ENCODE measurements at regions not wholly inside any gene's neighbourhood (a gene's known extent, or its start where the extent isn't known, plus 50 kb on each side); places are given as distances from the start of the nearest gene placed in this dataset.
"Not testable (repeated sequence)": the region's sequence is repeated elsewhere in the genome, so short reads cannot be mapped to it uniquely, and the experiment has no call there.

DNA sequence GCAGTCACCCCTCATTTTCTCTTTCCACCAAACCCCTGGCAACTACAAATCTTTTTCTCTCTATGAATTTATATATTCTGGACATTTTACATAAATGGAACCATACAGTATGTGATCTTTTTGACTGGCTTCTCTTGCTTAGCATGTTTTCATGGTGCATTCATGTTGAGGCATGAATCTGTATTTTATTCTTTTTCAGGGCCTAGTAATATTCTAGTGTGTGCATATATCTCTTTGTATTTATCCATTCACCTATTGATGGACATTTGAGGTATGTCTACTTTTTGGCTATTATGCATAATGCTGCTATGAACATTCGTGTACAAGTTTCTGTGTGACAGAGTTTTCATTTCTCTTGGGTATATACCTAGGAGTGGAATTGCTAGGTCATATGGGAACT lies 78.2 kb downstream of the HACD1 start:
- H3K27me3 ChIP-seq (ENCODE audit: control insufficient read depth, insufficient read depth, low read length) = no peaks in the 10 kb centered on the region
- DNase-seq (ENCODE audit: low read depth) (no peak), FAIRE-seq (no peak)
- H3K36me3 ChIP-seq (ENCODE audit: control insufficient read depth, insufficient read depth, low read length) = no peaks in the 10 kb centered on the region
- no peak overlapping the region for H3K4me3 ChIP-seq (ENCODE audit: low read depth, low read length)
- TF ChIP-seq, protein P1, sequence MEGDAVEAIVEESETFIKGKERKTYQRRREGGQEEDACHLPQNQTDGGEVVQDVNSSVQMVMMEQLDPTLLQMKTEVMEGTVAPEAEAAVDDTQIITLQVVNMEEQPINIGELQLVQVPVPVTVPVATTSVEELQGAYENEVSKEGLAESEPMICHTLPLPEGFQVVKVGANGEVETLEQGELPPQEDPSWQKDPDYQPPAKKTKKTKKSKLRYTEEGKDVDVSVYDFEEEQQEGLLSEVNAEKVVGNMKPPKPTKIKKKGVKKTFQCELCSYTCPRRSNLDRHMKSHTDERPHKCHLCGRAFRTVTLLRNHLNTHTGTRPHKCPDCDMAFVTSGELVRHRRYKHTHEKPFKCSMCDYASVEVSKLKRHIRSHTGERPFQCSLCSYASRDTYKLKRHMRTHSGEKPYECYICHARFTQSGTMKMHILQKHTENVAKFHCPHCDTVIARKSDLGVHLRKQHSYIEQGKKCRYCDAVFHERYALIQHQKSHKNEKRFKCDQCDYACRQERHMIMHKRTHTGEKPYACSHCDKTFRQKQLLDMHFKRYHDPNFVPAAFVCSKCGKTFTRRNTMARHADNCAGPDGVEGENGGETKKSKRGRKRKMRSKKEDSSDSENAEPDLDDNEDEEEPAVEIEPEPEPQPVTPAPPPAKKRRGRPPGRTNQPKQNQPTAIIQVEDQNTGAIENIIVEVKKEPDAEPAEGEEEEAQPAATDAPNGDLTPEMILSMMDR (IDR thresholded peaks at IDR 0.05; ENCODE audit: insufficient read depth, low read length, severe bottlenecking) = no peak

DNA sequence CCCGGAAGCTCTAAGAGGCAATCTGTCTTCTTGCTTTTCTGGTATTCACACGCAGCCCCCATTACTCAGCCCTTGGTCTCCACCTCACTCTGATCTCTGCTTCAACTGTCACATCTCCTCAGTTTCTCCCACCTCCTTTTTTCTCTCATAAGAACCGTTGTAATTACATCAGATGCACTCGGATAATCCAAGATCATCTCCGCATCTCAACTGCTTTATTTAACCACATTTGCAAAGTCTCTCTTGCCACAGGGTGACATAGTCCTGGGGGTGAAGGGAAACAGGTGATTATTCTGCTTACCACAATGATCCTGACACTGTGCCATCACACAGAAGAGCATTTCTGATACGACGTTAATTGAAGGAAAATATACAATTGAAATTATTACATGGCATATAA lies 79.9 kb downstream of the HACD1 start:
- H3K36me3 ChIP-seq (ENCODE audit: control insufficient read depth, insufficient read depth, low read length) = no peaks in the 10 kb centered on the region

DNA sequence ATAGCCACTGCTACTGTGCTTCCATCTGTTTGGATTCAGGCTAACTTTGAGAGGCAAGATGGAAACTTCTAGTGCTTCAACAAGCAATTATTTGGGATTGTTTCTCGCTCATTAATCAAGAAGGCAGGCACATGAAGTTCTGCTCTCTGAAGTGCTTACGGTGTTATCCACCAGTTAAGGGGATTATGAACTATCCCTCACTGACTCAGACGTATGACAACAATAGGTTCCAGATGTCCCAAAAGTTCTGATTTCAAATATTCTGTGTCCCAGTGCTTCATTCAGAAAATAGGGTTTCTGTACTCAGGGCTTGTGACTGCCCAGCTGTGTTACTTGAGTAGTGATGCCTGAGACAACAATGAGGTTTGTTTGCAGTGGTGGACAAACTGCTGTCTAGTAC lies 81.0 kb downstream of the HACD1 start:
- Histone ChIP-seq H3K27me3 (ENCODE audit: control insufficient read depth, insufficient read depth, low read length) (no peaks in the 10 kb centered on the region), H3K36me3 (ENCODE audit: control insufficient read depth, insufficient read depth, low read length) (no peaks in the 10 kb centered on the region), H3K4me3 (ENCODE audit: low read depth, low read length) (no peak overlapping the region)
- DNase-seq (ENCODE audit: low read depth) (no peak), FAIRE-seq (no peak)
- TF ChIP-seq, protein P1 (IDR thresholded peaks at IDR 0.05; ENCODE audit: insufficient read depth, low read length, severe bottlenecking) = no peak

More for the DNA sequence above, 79.9 kb downstream of the HACD1 start:
- H3K27me3 ChIP-seq (ENCODE audit: control insufficient read depth, insufficient read depth, low read length) = no peaks in the 10 kb centered on the region
- FAIRE-seq (no peak), DNase-seq (ENCODE audit: low read depth) (no peak)
- H3K4me3 ChIP-seq (ENCODE audit: low read depth, low read length) = no peak overlapping the region
- TF ChIP-seq, protein P1 (IDR thresholded peaks at IDR 0.05; ENCODE audit: insufficient read depth, low read length, severe bottlenecking) = no peak

DNA sequence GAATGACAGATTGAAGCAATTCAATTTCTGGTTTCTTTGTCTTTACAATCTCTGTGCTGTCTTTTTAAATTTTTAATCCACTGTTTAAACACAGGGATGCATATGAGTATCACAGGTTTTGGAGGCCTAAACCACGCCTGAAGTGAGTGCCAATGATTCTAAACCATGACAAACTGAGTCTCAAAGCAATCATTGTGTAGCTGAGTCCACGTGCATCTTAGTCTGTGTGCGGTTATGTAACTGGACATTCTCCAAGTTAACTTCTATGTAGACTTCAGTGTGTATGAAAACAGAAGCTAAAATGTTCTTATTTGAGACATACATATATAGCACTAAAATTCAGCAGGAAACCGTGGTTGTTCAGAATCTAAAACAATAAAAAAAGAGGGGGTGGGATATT lies 79.3 kb upstream of the ST8SIA6 start:
- FAIRE-seq (no peak), DNase-seq (ENCODE audit: low read depth) (no peak)
- Histone ChIP-seq H3K36me3 (ENCODE audit: control insufficient read depth, insufficient read depth, low read length) (no peaks in the 10 kb centered on the region), H3K27me3 (ENCODE audit: control insufficient read depth, insufficient read depth, low read length) (no peaks in the 10 kb centered on the region), H3K4me3 (ENCODE audit: low read depth, low read length) (no peak overlapping the region)
- TF ChIP-seq, protein P1 (IDR thresholded peaks at IDR 0.05; ENCODE audit: insufficient read depth, low read length, severe bottlenecking) = no peak

DNA sequence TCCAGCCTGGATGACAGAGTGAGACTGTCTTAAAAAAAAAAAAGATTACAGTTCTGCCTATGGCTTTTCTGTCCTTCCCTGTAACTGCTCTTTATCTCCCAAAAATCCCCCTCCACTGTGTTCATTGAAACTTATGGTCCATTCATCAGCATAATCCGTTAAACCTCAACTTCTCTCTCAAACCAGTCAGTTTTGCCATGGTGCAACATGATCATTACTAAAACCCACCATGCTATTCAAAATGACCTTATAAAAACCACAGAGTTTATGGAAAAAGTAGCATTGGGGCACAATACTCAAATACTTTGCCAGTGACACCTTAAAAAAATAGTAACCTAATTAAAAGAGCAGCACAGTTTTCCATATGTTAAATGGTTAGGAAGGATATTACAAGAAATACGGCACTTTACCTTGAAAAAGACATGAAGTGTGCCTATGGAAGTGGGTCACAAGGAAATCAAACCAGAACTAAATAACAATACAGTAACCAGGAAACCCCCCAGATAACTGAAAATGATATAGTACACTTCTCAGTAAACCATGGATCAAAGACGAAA lies 74.0 kb upstream of the ST8SIA6 start:
- no peak for FAIRE-seq
- TF ChIP-seq, protein P1 (IDR thresholded peaks at IDR 0.05; ENCODE audit: insufficient read depth, low read length, severe bottlenecking) = no peak
- DNase-seq (ENCODE audit: low read depth) = no peak
- Histone ChIP-seq H3K4me3 (ENCODE audit: low read depth, low read length) (no peak overlapping the region), H3K36me3 (ENCODE audit: control insufficient read depth, insufficient read depth, low read length) (no peaks in the 10 kb centered on the region), H3K27me3 (ENCODE audit: control insufficient read depth, insufficient read depth, low read length) (no peaks in the 10 kb centered on the region)

DNA sequence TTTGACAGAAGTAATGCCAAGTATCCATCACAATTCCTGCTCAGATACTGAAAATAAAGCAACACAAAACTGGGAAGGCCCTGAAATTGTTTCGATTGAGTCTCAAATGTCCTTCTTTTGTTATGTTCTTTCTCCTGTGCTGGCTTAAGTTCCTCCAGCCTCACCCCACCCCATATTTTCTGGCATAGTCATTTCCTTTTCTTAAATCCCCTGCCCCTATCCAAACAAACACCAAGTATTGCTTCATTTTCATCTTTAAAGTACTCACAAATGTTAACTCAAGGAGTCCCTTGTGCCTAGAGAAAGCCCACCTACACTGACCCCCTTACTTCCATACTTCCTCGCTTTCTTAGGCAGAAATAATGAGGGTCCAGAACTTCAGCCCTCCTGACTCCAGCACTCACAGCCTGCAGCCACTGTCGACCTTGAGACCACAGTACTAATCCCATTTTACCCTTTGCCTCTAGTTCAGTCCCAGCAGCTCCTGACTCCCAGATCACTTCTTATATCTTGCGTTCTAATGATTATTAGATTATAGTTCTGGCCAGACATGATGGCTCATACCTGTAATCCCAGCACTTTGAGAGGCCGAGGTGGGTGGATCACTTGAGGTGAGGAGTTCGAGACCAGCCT lies 73.2 kb upstream of the ST8SIA6 start:
- no peak overlapping the region for H3K4me3 ChIP-seq (ENCODE audit: low read depth, low read length)
- TF ChIP-seq, protein P1 (IDR thresholded peaks at IDR 0.05; ENCODE audit: insufficient read depth, low read length, severe bottlenecking) = no peak
- DNase-seq (ENCODE audit: low read depth) (peak; percentile 93), FAIRE-seq (no peak)
- H3K27me3 ChIP-seq (ENCODE audit: control insufficient read depth, insufficient read depth, low read length) = no peaks in the 10 kb centered on the region
- no peaks in the 10 kb centered on the region for H3K36me3 ChIP-seq (ENCODE audit: control insufficient read depth, insufficient read depth, low read length)

DNA sequence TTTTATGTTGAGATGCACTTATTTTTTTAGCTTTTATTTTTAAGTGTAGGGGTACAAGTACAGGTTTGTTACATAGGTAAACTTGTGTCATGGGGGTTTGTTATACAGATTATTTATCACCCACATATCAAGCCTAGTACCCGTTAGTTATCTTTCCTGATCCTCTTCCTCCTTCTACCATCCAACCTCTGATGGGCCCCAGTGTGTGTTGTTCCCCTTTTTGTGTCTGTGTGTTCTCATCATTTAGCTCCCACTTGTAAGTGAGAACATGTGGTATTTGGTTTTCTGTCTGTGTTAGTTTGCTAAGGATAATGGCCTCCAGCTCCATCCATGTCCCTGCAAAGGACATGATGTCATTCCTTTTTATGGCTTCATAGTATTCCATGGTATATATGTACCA lies 72.2 kb upstream of the ST8SIA6 start:
- FAIRE-seq; DNase-seq (ENCODE audit: low read depth); H3K4me3 ChIP-seq (ENCODE audit: low read depth, low read length); H3K27me3 ChIP-seq (ENCODE audit: control insufficient read depth, insufficient read depth, low read length); H3K36me3 ChIP-seq (ENCODE audit: control insufficient read depth, insufficient read depth, low read length): not testable (repeated sequence)
